ENCODE measurements at regions not wholly inside any gene's neighbourhood (a gene's known extent, or its start where the extent isn't known, plus 50 kb on each side); places are given as distances from the start of the nearest gene placed in this dataset.

GRCh38 chr11:45549257-45549656 lies 116.2 kb downstream of the CHST1 start:
- Histone ChIP-seq H3K9me3 (no peaks in the 10 kb centered on the region), H3K4me1 (peaks cover 0 to 3% (median 0%) of the 10 kb centered on the region in 9 donors), H3K27me3 (peaks cover 0 to 11% (median 0%) of the 10 kb centered on the region in 7 donors), H3K27ac (no peak overlapping the region), H3K4me3 (no peak overlapping the region), H3K36me3 (no peaks in the 10 kb centered on the region)
- DNase-seq, result no peak
- 61 to 72% methylated on average over 6 of the region's 6 CpGs for WGBS, 2 donors
- no peak for TF ChIP-seq CTCF (IDR thresholded peaks at IDR 0.05)
- intact Hi-C loops (cut with DNase I), result loop anchor here in 2 of 10 donors (10.0 kb wide), 1 partner anchor 106 kb away; no protein-coding TSS in a partner anchor
- no peak for ATAC-seq

- DNase-seq, result no peak
- TF ChIP-seq CTCF (IDR thresholded peaks at IDR 0.05), result no peak
- Histone ChIP-seq H3K27ac (no peak overlapping the region), H3K36me3 (no peaks in the 10 kb centered on the region), H3K9me3 (no peaks in the 10 kb centered on the region), H3K27me3 (peaks cover 0 to 32% (median 10%) of the 10 kb centered on the region in 7 donors), H3K4me1 (no peaks in the 10 kb centered on the region), H3K4me3 (no peak overlapping the region)
- intact Hi-C loops (cut with DNase I), result loop anchor here in 2 of 10 donors (10.0 kb wide), 1 partner anchor 108 kb away; no protein-coding TSS in a partner anchor
- WGBS, 2 donors, result 59 to 61% methylated on average over 3 of the region's 3 CpGs
- no peak for ATAC-seq
Measured at GRCh38 chr11:45546366-45546765, 119.1 kb downstream of the CHST1 start.

GRCh38 chr11:45544826-45545225 lies 120.6 kb downstream of the CHST1 start:
- Histone ChIP-seq H3K27me3 (peaks cover 0 to 32% (median 10%) of the 10 kb centered on the region in 7 donors), H3K4me1 (no peaks in the 10 kb centered on the region), H3K27ac (no peak overlapping the region), H3K4me3 (no peak overlapping the region), H3K9me3 (no peaks in the 10 kb centered on the region), H3K36me3 (no peaks in the 10 kb centered on the region)
- DNase-seq, result no peak
- intact Hi-C loops (cut with DNase I), result loop anchor here in 2 of 10 donors (10.0 kb wide), 1 partner anchor 110 kb away; no protein-coding TSS in a partner anchor
- no peak for ATAC-seq
- 59 to 68% methylated on average over 4 of the region's 4 CpGs for whole genome bisulfite sequencing, 2 donors
- TF ChIP-seq CTCF (IDR thresholded peaks at IDR 0.05), result no peak

GRCh38 chr11:45543808-45544422 lies 121.5 kb downstream of the CHST1 start:
- Histone ChIP-seq H3K4me3 (no peak overlapping the region), H3K4me1 (no peaks in the 10 kb centered on the region), H3K27ac (no peak overlapping the region), H3K9me3 (no peaks in the 10 kb centered on the region), H3K36me3 (no peaks in the 10 kb centered on the region), H3K27me3 (peaks cover 0 to 32% (median 10%) of the 10 kb centered on the region in 7 donors)
- DNase-seq (no peak), ATAC-seq (no peak)
- intact Hi-C loops (cut with DNase I), result loop anchor here in 2 of 10 donors (10.0 kb wide), 1 partner anchor 111 kb away; no protein-coding TSS in a partner anchor
- 25 to 31% methylated on average over 5 of the region's 5 CpGs for WGBS, 2 donors
- TF ChIP-seq CTCF (IDR thresholded peaks at IDR 0.05), result no peak
